Lower leg skin (tissue), 3 donors: ENCODE measurements at regions not wholly inside any gene's neighbourhood (a gene's known extent, or its start where the extent isn't known, plus 50 kb on each side); places are given as distances from the start of the nearest gene placed in this dataset.

Source experiments
- POLR2A ChIP-seq, 2 donors: fragments of 450-650 bp; IDR thresholded peaks; one replicate each; pipeline ENCODE4 v1.6.1; 2016 to 2017; ENCODE audit warnings: antibody characterized with exemption in 2 of 2, mild to moderate bottlenecking in 1 of 2, moderate library complexity in 1 of 2
- TF ChIP-seq, protein P1 (sequence below), 3 donors: fragments of 450-650 bp; IDR thresholded peaks; one replicate each; pipeline ENCODE4 v1.5.1; 2016; ENCODE audit warnings: antibody characterized with exemption in 3 of 3, mild to moderate bottlenecking in 3 of 3, moderate library complexity in 2 of 3

DNA sequence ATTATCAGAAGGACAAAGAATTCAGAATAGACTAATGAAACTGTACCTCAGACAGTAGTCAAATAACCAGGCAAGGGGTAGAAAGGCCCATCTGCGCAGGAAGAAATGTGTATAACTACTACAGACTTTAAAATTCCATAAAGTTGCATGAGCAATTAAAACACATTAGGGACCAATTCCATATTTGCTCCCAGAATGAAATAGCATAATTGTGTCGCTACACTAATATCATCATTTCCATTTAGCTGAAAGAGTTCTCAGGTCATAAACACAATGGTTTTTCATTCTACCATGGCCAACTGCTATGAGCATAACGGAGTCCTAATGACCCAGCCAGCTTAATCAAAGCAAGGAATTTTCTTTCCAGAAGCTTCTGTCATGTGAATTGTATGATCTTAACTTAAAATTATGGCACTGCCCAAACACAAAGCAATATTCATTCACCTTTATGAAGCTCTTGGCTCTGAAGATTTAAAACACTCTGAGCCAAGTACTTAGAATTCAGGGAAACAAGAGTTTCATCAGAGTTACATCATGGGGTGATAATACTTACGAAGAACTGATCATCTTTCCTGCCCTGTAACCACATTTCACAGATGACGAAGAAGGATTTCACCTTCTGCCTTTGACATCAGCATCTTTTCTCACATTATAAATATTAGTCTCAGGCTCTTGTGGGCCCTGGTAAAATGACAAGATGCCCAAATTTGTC is 98.1 kb upstream of the DOCK1 start:
- TF ChIP-seq, protein P1, sequence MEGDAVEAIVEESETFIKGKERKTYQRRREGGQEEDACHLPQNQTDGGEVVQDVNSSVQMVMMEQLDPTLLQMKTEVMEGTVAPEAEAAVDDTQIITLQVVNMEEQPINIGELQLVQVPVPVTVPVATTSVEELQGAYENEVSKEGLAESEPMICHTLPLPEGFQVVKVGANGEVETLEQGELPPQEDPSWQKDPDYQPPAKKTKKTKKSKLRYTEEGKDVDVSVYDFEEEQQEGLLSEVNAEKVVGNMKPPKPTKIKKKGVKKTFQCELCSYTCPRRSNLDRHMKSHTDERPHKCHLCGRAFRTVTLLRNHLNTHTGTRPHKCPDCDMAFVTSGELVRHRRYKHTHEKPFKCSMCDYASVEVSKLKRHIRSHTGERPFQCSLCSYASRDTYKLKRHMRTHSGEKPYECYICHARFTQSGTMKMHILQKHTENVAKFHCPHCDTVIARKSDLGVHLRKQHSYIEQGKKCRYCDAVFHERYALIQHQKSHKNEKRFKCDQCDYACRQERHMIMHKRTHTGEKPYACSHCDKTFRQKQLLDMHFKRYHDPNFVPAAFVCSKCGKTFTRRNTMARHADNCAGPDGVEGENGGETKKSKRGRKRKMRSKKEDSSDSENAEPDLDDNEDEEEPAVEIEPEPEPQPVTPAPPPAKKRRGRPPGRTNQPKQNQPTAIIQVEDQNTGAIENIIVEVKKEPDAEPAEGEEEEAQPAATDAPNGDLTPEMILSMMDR (IDR thresholded peaks at IDR 0.05): no peak
- no peak for TF ChIP-seq POLR2A (IDR thresholded peaks at IDR 0.05)
